GM19372 (cell line): ENCODE measurements at regions not wholly inside any gene's neighbourhood (a gene's known extent, or its start where the extent isn't known, plus 50 kb on each side); places are given as distances from the start of the nearest gene placed in this dataset.
"Not testable (repeated sequence)": the region's sequence is repeated elsewhere in the genome, so short reads cannot be mapped to it uniquely, and the experiment has no call there.

Source experiments
- ATAC-seq: cut with Tn5 transposase; IDR thresholded peaks from one replicate; pipeline ENCODE4 v1.9.1; 2021; ENCODE audit warnings: mild to moderate bottlenecking, low read depth, moderate library complexity; ENCODE audit not compliant: unreplicated experiment

GRCh38 chr1:194080826-194081225, 894.4 kb upstream of the B3GALT2 start:
- ATAC-seq: no peak

DNA sequence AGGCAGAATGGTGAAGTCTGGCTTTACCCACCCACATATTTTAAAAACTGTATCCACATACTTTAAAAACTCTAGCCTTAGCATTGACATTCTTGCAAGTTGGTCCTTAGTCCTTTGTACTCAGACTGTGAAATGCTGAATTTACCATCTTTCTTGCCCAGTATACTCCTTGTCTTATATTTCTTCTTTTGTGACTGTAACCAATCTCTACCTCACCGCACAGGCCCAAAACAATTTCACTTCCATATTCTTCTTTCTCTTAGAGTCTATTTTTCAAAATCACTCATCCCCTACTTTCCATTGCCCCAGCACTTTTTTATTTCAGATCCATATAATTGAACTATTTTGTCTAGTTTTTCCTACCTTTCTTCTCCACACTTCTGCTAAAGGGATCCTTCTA, 892.4 kb upstream of the B3GALT2 start:
- peak; percentile 55 for ATAC-seq

DNA sequence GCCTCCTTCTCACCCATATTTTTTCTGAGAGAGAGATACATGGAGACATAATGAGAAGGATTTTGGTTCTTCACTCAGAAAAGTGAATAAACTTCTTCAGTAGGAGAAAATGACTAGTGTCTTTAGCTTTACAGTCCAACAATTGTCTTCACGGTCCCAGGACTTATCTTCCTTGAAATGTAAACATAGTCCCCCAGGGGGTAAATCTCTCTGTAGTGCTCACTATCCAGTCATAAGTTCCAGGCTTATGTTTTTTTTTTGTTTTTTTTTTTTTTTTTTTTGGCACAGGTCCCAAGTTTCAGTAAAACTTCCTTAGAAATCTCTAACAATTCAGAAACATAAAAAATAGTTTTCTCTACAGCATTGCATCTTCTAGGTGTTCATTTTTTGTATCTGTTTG, 890.2 kb upstream of the B3GALT2 start:
- ATAC-seq: no peak

GRCh38 chr1:194073833-194074232, 887.4 kb upstream of the B3GALT2 start:
- no peak for ATAC-seq

DNA sequence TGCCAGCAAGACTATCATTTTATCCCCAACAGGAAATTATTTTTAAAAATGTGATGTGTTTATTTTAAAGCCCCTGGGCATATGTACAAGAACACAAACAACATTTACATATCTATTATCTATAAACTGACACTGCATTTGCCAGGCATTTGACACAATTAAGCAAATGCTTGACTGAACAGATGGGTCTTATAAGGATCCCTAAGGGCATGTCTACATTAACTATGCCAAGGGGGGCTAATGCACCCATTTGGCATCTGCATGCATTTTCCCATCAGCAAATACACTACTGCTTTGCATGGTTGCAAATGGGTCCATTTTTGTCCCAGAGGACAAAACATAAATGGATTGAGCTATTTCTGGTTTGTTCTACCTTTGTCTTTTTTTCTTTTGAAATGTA, 884.8 kb upstream of the B3GALT2 start:
- no peak for ATAC-seq

DNA sequence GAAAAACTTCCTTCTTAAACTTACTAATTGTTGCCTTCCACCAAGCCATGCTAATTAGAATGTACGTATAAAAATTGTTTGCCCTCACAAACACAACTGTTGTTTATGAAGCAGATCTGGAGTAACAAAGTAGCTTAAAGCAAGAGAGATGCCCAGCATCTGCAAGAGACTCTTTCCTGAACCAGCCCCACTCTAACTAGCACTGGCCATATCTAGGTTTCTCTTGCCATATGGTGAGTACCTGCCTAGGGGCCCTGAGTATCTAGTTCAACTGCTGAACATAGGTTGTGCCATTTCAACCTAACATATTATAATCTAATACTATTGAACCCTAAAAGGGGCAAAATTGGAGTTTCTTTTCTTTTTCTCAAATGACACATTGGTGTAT, 883.4 kb upstream of the B3GALT2 start:
- ATAC-seq: no peak

DNA sequence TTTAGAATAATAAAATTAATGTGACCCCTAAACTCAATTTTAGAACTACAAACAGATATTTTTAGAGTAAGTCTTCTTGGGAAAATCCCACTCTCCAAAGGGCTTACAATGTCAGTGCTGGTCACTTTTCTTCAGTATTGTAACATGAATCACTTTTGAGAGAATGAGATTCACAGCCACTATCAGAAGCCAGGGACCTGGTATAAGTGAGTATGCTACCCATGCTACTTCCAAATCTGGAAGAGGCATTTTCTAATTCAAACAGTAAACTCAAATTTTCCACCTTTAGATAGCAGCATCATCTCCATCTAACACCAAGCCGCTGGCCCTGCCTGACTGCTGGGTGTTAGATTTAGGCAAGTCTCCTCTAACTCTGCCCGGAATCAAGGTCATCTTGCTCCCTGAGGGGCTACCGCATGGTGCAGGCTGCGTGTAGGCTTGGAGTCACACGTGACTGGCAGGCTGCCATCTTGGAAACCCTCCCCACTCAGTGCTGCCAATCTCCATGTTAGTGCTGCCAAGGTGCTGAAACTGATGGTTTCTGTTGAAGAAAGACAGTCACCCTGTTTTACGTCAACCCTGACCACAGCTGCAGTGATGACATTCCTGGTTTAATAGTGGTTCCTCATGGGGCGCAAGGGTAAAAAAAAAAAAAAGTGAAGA, 882.9 kb upstream of the B3GALT2 start:
- ATAC-seq: no peak

DNA sequence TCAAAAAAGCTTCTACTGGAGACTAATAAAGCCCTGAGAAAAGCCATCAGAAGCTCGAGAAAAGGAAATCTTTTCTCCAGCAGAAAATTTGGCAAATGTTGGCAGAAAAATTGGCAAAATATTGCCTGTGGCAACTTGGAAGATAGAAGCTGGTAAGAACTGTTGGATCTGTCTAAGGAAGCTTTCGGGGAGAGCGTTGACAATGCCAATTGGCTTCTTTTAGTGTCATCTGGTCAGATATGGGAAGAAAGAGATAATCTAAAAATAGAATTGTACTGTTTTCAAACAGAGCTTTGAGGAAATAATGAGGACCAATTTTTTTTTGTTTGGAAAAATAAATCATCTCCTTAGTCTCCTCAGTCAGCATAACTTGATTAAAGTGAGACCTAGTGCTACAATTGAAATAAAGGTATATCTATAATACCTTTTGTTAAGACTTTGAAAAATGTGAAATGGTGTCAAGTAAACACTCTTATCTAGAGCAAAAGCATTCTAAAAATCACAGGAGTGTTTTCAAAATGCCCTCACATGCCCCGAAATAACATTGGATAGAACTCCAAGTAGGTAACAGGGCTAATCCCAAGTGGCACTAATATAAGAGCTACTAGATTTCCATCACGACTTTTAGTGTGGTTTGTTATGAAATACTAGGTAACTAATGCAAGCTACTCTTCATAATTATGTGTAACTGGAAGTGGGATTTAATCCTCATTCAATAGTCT, 882.2 kb upstream of the B3GALT2 start:
- ATAC-seq: no peak

DNA sequence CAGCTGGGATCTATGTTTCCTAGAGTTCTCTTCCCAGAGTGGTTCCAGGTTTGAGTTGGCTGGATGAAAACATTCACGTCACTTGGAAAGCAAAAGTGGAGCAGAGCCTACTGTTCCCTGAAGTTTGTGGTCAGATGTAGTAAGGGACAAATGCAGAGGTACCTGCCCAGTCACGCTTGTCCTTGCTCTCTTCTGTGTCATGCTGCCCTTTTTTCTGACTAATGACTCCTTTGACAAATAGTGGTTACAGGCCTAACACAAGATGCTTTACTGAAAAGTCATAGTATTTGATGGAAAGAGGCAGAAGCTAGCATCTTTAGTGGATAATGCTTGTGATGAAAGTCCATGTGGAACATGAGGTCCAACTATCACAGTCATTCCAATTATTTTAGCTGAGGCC, 881.4 kb upstream of the B3GALT2 start:
- ATAC-seq: no peak

DNA sequence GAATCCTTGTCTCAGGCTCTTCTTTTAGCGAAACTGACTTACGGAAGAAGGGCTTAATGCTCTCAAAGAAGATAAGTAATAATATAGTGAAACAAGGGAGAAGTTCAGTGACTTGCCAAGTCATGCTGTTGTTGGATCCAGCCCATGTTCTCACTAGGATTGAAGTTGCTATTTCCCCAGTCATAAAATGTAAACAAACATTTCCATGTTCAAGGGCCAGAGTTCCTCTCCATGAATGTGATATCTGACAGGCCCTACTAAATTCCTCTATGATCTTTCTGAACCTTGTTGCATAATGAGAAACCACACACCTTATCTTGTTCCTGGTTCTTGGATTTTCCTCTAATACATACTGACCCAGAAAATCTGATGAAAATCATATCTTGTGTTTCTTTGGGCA, 876.5 kb upstream of the B3GALT2 start:
- no peak for ATAC-seq

DNA sequence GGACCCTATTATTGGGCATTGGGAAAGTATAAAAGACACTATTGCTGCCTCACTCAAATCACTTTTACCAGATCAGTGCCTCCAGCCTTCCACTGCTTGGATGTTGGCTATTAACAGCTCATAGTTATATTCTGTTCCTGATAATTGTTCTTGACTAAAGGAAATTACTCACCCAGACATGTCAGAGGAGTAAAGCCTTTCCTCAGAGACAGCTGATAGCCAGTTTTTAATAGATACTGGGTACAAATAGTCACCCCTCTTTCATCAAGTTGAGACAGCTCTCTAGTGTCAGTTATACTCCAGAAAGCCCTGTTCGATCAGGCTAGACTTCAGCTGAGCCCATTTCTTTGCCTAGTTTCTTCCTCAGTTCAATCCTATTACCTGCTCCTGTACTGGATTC, 876.1 kb upstream of the B3GALT2 start:
- no peak for ATAC-seq

DNA sequence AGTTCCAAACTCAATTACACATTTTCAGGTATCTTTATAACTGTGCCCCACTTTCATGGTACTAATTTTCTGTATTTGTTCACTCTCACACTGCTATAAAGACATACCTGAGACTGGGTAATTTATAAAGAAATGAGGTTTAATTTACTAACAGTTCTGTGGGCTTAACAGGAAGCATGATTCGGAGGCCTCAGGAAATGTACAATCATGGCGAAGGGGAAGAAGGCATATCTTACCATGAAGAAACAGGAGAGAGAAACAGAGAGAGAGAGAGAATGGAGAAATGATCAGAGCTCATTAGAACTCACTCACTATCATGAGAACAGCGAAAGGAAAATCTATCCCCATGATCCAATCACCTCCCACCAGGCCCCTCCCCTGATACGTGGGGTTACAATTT, 874.1 kb upstream of the B3GALT2 start:
- no peak for ATAC-seq

DNA sequence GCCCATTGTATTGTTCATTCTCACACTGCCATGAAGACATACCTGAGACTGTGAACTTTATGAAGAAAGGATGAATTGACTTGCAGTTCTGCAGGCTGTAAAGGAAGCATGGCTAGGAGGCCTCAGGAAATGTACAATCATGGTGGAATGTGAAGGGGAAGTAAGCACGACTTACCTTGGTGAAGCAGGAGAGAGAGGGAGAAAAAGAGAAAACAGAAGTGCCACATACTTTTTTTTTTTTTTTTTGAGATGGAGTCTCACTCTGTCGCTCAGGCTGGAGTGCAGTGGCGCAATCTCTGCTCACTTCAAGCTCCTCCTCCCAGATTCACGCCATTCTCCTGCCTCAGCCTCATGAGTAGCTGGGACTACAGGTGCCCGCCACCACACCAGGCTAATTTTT, 871.9 kb upstream of the B3GALT2 start:
- ATAC-seq: not testable (repeated sequence)

- no peak for ATAC-seq
These were observed 869.8 kb upstream of the B3GALT2 start for GRCh38 chr1:194056169-194056568.

DNA sequence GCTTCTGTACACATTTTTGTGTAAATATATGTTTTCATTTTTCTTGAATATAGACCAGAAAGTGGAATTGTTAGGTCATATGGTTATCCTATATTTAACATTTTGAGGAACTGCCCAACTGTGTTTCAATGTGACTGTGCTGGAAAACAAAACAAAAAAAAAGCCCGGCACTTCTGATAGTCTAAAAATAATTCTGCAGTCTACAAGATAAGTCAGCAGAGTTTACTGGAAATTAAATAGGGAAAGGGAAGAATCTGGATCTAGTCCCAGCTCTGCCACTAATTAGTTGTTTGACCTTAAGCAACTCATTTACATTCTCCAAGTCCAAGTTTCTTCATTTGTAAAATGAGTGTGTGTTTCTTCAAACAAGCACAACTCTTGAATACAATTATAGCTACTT, 869.1 kb upstream of the B3GALT2 start:
- ATAC-seq: no peak

GRCh38 chr1:194052514-194053338, 866.3 kb upstream of the B3GALT2 start:
- no peak for ATAC-seq

DNA sequence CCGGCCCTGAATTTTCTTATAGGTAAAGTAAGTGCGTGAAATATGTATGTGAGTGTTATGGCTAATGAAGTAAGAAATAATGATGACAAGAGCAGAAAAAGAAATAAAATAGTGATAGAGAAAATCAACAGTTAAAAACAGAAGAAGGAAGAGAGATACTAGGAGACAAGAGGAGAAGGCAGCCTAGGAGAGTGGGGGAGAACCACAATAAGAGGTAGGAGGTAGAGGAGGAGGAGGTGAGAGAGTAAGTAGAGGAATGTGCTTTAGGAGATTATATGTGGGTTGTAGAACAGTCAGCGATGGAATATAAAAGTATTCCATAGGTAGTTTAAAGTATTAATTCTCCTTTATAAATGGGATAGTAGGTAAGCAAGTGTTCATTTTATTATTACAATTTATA, 861.5 kb upstream of the B3GALT2 start:
- no peak for ATAC-seq

- no peak for ATAC-seq
These were observed 860.8 kb upstream of the B3GALT2 start for GRCh38 chr1:194047206-194047605.

DNA sequence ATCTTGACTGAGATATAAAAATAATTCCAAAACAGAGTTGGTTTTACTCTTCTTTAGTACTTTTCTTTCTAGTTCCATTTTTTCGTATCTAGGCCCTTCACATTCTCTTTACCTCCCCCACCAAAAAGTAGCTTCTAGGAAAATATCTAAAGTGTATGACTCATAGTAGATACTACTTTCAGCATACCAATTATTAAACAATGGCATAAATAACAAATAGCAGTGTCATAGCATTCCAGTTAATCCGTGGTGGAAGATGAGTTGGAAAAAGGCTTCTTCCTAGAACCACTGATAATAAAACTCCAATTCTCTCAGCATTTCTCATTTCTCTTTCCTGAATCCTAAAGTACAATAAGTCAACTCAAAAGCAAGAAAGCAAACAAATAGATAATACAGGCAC, 859.0 kb upstream of the B3GALT2 start:
- no peak for ATAC-seq

DNA sequence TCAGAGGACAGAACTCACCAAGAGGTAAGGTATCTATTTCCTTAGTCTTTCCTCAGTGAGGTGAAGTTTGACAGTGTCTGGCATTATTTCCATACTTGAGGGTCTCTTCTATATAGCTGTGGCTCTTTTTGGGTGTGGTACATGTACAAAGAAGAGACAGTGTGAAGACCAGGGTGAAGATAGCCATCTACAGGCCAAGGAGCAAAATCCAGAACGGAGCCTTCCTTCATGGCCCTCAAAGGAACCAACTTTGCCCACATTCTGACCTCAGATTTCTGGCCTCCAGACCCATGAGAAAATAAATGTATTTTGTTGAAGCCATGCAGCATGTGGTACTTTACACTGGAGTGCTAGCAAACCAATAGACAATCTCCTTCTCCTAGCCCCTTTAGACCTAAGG, 858.5 kb upstream of the B3GALT2 start:
- no peak for ATAC-seq

DNA sequence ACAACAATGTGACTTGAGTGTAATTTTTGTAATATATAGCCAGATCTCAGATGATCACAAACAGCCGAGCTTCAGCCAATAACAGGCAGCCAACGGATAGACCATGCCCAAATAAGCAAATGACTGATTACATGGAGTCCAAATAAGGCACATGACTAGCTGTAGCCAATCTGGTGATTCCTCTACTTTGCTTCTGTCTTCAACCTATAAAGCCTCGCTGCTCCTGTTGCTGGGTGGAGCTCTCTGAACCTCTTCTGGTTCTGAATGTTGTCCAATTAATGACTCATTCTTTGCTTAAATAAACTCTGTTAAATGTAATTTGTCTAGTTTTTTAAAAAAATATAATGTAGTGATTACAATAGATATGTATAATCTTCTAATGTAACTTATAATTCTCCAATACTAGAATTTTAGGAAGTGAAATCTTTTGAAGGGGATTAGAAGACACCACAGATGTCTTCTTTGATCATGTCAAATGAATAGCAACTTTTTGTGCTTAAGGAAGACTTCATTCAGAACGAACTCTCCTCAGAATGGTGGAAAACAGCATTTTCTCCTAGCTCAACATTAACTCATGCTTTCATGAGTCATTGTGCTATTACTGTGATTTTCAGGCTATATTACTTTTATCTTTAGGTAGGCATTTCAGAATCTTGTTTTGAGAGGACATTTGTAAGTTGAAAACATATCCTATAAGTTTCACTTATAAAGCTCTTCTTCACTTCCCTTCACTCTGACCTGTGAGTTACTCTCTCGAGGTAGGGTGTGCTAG, 857.8 kb upstream of the B3GALT2 start:
- no peak for ATAC-seq
